ENCODE measurements at regions not wholly inside any gene's neighbourhood (a gene's known extent, or its start where the extent isn't known, plus 50 kb on each side); places are given as distances from the start of the nearest gene placed in this dataset.

DNA sequence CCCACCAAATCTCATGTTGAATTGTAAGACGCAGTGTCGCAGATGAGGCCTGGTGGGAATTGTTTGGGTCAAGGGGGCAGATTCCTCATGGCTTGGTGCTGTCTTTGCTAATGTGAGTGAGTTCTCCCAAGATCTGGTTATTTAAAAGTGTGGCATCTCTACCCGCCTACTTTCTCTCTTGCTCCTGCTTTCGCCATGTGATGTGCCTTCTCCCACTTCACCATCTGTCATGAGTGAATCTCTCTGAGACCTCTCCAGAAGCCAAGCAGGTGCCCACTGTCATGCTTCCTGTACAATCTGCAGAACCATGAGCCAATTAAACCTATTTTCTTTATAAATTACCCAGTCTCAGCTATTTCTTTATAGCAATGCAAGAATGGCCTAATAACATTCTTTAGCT lies 246.6 kb upstream of the CDH20 start:
- BruUV-seq (replicated peaks): no TSS peak
- H3K27ac ChIP-seq (ENCODE audit: low read depth, low read length, poor library complexity, severe bottlenecking): no peak overlapping the region
- H3K36me3 ChIP-seq (ENCODE audit: insufficient read depth, low read length, poor library complexity, severe bottlenecking): no peaks in the 10 kb centered on the region
- POLR2A ChIA-PET (ENCODE audit: low non-redundant PET): no interaction called here
- no peaks in the 10 kb centered on the region for H3K4me1 ChIP-seq (ENCODE audit: insufficient read depth, low read length, poor library complexity, severe bottlenecking)
- no peak for DNase-seq (ENCODE audit: low spot score)
- TF ChIP-seq, protein P1, sequence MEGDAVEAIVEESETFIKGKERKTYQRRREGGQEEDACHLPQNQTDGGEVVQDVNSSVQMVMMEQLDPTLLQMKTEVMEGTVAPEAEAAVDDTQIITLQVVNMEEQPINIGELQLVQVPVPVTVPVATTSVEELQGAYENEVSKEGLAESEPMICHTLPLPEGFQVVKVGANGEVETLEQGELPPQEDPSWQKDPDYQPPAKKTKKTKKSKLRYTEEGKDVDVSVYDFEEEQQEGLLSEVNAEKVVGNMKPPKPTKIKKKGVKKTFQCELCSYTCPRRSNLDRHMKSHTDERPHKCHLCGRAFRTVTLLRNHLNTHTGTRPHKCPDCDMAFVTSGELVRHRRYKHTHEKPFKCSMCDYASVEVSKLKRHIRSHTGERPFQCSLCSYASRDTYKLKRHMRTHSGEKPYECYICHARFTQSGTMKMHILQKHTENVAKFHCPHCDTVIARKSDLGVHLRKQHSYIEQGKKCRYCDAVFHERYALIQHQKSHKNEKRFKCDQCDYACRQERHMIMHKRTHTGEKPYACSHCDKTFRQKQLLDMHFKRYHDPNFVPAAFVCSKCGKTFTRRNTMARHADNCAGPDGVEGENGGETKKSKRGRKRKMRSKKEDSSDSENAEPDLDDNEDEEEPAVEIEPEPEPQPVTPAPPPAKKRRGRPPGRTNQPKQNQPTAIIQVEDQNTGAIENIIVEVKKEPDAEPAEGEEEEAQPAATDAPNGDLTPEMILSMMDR (conservative IDR thresholded peaks at IDR 0.05; ENCODE audit: low read depth, low read length): no peak
- TF ChIP-seq EZH2 (IDR thresholded peaks at IDR 0.05; ENCODE audit: borderline replicate concordance, low read depth, low read length, poor library complexity, severe bottlenecking): no peak
- no peaks in the 10 kb centered on the region for H3K9me3 ChIP-seq (ENCODE audit: low read depth, low read length, poor library complexity, severe bottlenecking)
- no peak overlapping the region for H3K4me3 ChIP-seq (ENCODE audit: low read depth, low read length, poor library complexity, severe bottlenecking)
- intact Hi-C loops (cut with micrococcal nuclease; ENCODE audit: unreplicated experiment): no loop called here
- CTCF ChIA-PET: no interaction called here
- H3K27me3 ChIP-seq (replicated peaks; ENCODE audit: insufficient read depth, low read depth, low read length, poor library complexity): no peaks in the 10 kb centered on the region

DNA sequence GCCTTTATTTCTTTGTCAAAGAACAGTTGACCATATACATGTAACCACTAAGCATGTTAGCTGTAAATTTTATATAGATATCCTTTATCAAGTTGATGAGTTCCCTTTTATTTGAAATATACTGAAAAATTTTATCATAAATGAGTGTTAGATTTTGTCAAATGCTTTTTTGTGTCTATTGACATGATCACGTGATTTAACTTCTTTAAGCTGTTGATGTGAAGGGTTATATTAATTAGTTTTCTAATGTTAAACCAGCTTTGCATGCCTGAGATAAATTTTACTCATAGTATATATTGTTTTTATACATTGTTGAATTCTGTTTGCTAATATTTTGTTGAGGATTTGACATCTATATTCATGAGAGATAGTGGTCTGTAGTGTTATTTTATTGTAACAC lies 241.9 kb upstream of the CDH20 start:
- Histone ChIP-seq H3K4me3 (ENCODE audit: low read depth, low read length, poor library complexity, severe bottlenecking) (no peak overlapping the region), H3K9me3 (ENCODE audit: low read depth, low read length, poor library complexity, severe bottlenecking) (no peaks in the 10 kb centered on the region), H3K4me1 (ENCODE audit: insufficient read depth, low read length, poor library complexity, severe bottlenecking) (no peaks in the 10 kb centered on the region), H3K36me3 (ENCODE audit: insufficient read depth, low read length, poor library complexity, severe bottlenecking) (no peaks in the 10 kb centered on the region), H3K27ac (ENCODE audit: low read depth, low read length, poor library complexity, severe bottlenecking) (no peak overlapping the region), H3K27me3 (replicated peaks; ENCODE audit: insufficient read depth, low read depth, low read length, poor library complexity) (peaks cover 17% of the 10 kb centered on the region)
- BruUV-seq (replicated peaks): no TSS peak
- ChIA-PET CTCF (no interaction called here), POLR2A (ENCODE audit: low non-redundant PET) (no interaction called here)
- TF ChIP-seq, protein P1 (conservative IDR thresholded peaks at IDR 0.05; ENCODE audit: low read depth, low read length): no peak
- no peak for TF ChIP-seq EZH2 (IDR thresholded peaks at IDR 0.05; ENCODE audit: borderline replicate concordance, low read depth, low read length, poor library complexity, severe bottlenecking)
- intact Hi-C loops (cut with micrococcal nuclease; ENCODE audit: unreplicated experiment): no loop called here
- no peak for DNase-seq (ENCODE audit: low spot score)

DNA sequence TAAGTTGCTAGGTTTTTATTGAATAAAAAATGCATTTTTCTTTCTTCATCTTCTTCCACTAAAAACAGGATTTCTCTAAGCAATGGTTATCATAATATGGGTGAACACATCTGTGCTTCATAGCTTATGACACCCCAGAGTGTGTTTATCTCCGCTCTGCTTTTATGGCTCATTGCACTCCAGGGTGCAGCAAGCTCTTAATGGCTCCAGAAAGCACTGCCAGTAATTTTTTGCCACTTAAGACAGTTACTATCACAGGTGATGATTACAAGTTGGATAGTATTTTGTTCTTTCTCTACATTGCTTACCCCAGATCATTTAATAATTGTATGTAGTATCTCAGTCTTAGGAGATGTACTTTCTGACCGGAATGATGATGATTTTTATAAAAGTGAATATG lies 239.3 kb upstream of the CDH20 start:
- CTCF ChIA-PET: no interaction called here
- intact Hi-C loops (cut with micrococcal nuclease; ENCODE audit: unreplicated experiment): no loop called here

More for the DNA sequence above, 239.3 kb upstream of the CDH20 start:
- no peak for DNase-seq (ENCODE audit: low spot score)
- BruUV-seq (replicated peaks): no TSS peak
- no peak overlapping the region for H3K4me3 ChIP-seq (ENCODE audit: low read depth, low read length, poor library complexity, severe bottlenecking)
- TF ChIP-seq EZH2 (IDR thresholded peaks at IDR 0.05; ENCODE audit: borderline replicate concordance, low read depth, low read length, poor library complexity, severe bottlenecking): no peak
- TF ChIP-seq, protein P1 (conservative IDR thresholded peaks at IDR 0.05; ENCODE audit: low read depth, low read length): no peak
- H3K9me3 ChIP-seq (ENCODE audit: low read depth, low read length, poor library complexity, severe bottlenecking): no peaks in the 10 kb centered on the region
- H3K4me1 ChIP-seq (ENCODE audit: insufficient read depth, low read length, poor library complexity, severe bottlenecking): no peaks in the 10 kb centered on the region
- peaks cover 43% of the 10 kb centered on the region for H3K27me3 ChIP-seq (replicated peaks; ENCODE audit: insufficient read depth, low read depth, low read length, poor library complexity)
- POLR2A ChIA-PET (ENCODE audit: low non-redundant PET): no interaction called here
- H3K27ac ChIP-seq (ENCODE audit: low read depth, low read length, poor library complexity, severe bottlenecking): no peak overlapping the region
- no peaks in the 10 kb centered on the region for H3K36me3 ChIP-seq (ENCODE audit: insufficient read depth, low read length, poor library complexity, severe bottlenecking)

Measured in A673 (cell line).